ENCODE measurements at regions not wholly inside any gene's neighbourhood (a gene's known extent, or its start where the extent isn't known, plus 50 kb on each side); places are given as distances from the start of the nearest gene placed in this dataset.
"Not testable (repeated sequence)": the region's sequence is repeated elsewhere in the genome, so short reads cannot be mapped to it uniquely, and the experiment has no call there.

- DNase-seq: no peak
Measured at GRCh38 chr10:57119684-57120083, 758.6 kb upstream of the ZWINT start.

GRCh38 chr10:57113545-57113944 lies 752.5 kb upstream of the ZWINT start:
- no peak for DNase-seq

GRCh38 chr10:57102236-57102635 lies 741.2 kb upstream of the ZWINT start:
- DNase-seq: no peak

DNA sequence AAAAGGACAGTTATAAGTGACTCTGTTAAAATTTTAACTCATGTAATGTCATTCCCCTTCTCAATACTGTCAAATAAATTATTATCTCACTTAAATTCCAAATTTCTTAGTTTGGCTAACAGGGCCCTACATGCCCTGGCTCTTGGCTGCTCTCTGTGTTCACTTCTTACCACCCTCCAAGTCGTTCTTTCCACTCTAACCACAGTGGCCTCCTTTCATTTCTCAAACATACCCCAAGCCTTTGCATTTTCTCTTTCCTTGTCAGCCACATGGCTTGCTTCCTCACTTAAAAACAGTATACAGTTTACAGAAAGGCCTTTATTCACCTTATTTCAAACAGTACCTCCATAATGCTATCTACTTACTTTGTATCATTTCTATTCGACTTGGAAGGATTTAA lies 737.1 kb upstream of the ZWINT start:
- no peak for DNase-seq

GRCh38 chr10:57096044-57096443 lies 735.0 kb upstream of the ZWINT start:
- DNase-seq: no peak

GRCh38 chr10:57094965-57095364 lies 733.9 kb upstream of the ZWINT start:
- no peak for DNase-seq

- DNase-seq: no peak
Measured at GRCh38 chr10:57094083-57094482, 733.0 kb upstream of the ZWINT start.

DNA sequence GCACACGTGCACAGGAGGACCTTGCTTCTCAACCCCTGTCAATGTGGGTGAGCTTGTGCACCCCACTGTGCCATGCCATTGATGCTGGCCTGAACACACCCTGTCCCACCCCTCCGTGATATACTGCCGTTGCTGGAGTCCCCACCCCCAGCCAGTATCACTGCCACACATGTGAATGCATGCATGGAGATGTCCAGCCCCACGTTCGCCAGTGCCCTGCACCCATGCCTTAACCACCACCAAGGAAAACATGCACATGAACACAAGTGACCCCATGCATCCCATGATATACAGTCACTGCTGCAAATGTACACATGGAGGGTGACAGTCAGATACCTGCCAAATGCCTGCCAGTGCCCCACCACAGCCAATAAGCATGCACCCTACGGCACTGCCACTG lies 692.5 kb upstream of the ZWINT start:
- DNase-seq: no peak

DNA sequence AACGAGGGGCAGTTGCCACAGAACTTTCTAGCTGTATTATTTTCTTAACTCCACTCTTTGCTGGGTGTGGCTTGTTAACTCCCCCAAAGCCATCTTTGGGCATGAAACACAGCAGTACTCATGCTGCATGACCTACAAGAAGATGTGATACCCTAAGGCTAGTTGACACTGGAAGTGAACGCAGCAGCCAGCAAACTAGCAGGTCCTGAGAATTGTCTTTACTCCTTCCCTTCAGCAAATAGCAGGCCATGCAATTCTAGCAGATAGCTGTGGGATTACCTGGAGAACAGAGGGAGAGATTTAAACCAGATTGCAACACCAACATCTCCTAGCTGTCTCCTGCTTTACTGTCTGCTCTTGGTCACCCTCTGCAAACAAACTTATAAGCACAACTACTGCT lies 688.0 kb upstream of the ZWINT start:
- no peak for DNase-seq

GRCh38 chr10:57038531-57038930 lies 677.5 kb upstream of the ZWINT start:
- DNase-seq: no peak

GRCh38 chr10:57035310-57035709 lies 674.3 kb upstream of the ZWINT start:
- no peak for DNase-seq

DNA sequence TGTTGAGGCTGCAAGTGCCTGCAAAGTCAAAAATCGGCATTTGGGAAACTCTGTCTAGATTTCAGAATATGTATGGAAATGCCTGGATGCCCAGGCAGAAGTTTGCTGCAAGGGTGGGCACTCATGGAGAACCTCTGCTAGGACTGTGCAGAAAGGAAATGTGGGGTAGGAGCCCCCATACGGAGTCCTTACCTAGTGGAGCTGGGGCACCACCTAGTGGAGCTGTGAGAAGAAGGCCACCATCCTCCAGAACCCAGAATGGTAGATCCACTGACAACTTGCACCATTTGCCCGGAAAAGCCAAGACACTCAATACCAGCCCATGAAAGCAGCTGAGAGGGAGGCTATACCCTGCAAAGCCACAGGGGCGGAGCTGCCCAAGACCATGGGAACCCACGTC lies 671.2 kb upstream of the ZWINT start:
- DNase-seq: not testable (repeated sequence)

GRCh38 chr10:57031346-57031745 lies 670.3 kb upstream of the ZWINT start:
- no peak for DNase-seq

- DNase-seq: no peak
Measured at GRCh38 chr10:57026307-57026706, 665.2 kb upstream of the ZWINT start.

- DNase-seq: no peak
Measured at GRCh38 chr10:57023626-57024025, 662.6 kb upstream of the ZWINT start.

- no peak for DNase-seq
Measured at GRCh38 chr10:57018452-57018851, 657.4 kb upstream of the ZWINT start.

DNA sequence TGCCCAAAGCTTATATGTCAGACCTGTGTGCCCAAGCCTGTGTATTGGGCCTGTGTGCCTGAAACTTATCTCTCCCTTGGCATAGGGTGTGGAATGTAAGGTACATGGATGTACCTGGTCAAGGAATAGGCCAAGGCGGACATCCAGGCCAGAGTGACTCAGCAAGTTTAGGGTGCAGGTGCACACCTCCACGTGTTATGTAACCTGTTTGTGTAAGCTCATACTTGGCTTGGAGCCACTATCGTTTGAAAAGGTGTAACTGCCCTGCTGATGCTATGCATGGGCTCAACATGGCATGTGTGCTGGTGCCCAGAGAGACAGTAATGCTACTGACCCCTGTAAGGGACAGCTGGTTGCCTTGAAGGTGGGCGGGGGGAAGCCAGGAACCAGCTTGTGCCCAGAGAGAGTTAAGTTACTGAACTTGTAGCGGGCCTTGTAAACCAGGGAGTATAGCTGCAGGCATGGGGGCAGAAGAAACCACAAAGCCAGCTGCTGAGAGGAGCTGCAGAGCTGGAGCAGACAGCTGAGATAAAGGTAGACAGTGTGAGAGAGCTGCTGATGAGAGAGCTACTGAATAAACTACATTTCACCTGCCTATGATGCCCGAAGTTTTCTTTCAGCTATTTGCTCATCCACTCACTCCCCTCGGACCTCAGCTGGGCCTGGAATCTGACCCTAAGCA lies 656.4 kb upstream of the ZWINT start:
- no peak for DNase-seq

- no peak for DNase-seq
Measured at GRCh38 chr10:57015595-57016318, 654.7 kb upstream of the ZWINT start.

DNA sequence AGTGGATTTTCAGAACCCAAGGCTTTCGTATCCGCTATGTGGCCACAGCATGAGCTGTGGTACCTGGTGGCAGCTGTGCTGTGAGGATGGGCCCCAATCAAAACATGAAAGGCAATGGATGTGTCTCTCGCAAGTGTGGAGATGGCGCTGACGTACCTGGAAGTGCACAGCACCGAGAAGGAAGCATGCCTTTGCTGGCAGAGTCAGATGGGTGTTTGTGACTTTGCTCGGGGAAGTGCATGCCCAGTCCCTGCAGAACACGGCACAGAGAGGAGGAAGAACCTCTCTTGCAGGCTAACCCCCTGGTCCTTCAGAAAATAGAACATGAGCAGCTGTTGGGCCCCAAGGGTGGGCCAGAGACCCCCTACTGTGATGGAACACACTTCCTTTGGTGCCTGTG lies 654.1 kb upstream of the ZWINT start:
- no peak for DNase-seq

- no peak for DNase-seq
Measured at GRCh38 chr10:57014758-57015157, 653.7 kb upstream of the ZWINT start.

GRCh38 chr10:57008189-57008588 lies 647.1 kb upstream of the ZWINT start:
- DNase-seq: no peak

DNA sequence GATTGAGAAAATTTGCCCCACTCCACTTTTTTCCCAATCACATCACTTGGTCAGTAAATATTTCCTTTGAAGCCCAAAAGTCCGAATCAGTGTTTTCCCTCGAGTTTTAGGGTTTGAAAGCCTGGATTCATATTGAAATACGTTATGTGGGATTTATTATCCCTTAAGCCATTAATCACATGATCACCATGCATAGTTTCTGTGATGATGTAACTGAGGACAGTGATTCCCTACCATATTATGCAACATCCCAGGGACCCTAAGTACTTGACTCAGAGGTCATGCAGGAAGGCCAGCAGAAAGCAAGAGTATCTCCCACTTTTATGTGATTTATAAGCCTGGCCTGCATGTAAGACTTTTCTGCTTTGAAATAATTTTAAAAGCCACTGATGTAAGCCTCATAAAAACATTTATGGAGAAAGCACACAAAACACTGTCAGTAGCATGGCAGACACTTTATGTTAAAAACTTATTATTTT lies 630.6 kb upstream of the ZWINT start:
- DNase-seq: no peak

DNA sequence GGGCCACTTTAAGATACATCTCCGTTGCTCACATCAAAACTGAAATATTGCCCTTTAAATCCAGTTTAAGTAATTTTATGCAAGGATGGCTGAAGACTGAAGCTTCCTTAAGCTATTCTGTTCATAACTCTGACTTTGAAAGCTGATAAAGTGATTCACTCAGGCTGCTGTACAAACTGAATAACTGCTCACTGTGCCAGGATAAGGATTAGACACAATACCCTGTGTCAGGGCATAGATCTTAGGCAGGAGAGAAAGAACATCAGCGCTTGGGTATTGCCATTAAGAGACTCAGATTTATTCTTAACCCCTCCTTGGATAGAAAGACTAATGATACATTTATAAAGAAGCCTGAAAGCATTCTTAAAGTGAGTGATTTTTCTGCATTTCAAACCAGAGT lies 614.5 kb upstream of the ZWINT start:
- DNase-seq: no peak

DNA sequence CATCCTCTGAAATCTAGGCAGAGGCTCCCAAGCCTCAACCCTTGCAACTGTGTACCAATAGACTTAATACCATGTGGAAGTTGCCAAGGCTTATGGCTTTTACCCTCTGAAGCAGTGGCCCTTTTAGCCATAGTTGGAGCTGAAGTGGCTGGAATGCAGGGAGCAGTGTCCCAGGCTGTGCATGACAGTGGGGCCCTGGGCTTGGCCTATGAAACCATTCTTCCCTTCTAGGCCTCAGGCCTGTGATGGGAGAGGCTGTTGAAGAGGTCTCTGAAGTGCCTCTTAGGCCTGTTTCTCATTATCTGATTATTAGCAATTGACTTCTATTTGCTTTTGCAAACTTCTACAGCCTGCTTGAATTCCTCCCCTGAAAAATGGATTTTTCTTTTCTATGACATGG lies 612.7 kb upstream of the ZWINT start:
- no peak for DNase-seq
